Neural cell (in vitro differentiated cells): ENCODE measurements at regions not wholly inside any gene's neighbourhood (a gene's known extent, or its start where the extent isn't known, plus 50 kb on each side); places are given as distances from the start of the nearest gene placed in this dataset.

Experiments
- H2AFZ ChIP-seq: fragments of 200-600, 300-800 bp; sonication (generic), shearing (Covaris generic); 2 replicates; pipeline ENCODE4 v1.6.0; 2014; ENCODE audit warnings: low read depth, mild to moderate bottlenecking, antibody characterized with exemption, low read length, moderate library complexity
- H3F3A ChIP-seq: fragments of 200-600 bp; shearing (Covaris generic); 2 replicates; pipeline ENCODE4 v1.6.1; 2016; ENCODE audit warnings: mild to moderate bottlenecking, moderate library complexity, mixed read lengths, antibody characterized with exemption, low read length; ENCODE audit not compliant: insufficient read depth, poor library complexity, severe bottlenecking
- H3K27ac ChIP-seq: fragments of 200-600, 300-800 bp; sonication (generic), shearing (Covaris generic); 2 replicates; pipeline ENCODE4 v1.5.1; 2014; ENCODE audit warnings: mild to moderate bottlenecking, low read length, moderate library complexity
- H3K27me3 ChIP-seq: fragments of 300-800, 200-600 bp; sonication (generic), shearing (Covaris generic); 2 replicates; pipeline ENCODE4 v1.6.0; 2014; ENCODE audit warnings: mild to moderate bottlenecking, low read depth, low read length, moderate library complexity; ENCODE audit not compliant: insufficient read depth
- H3K36me3 ChIP-seq: fragments of 300-800, 200-600 bp; sonication (generic), shearing (Covaris generic); 2 replicates; pipeline ENCODE4 v1.5.1; 2014; ENCODE audit warnings: mild to moderate bottlenecking, antibody characterized with exemption, low read length, moderate library complexity; ENCODE audit not compliant: insufficient read depth
- H3K4me2 ChIP-seq: fragments of 300-800, 200-600 bp; sonication (generic), shearing (Covaris generic); 2 replicates; pipeline ENCODE4 v1.6.0; 2014; ENCODE audit warnings: mild to moderate bottlenecking, low read length
- H3K4me3 ChIP-seq: fragments of 300-800, 200-600 bp; sonication (generic), shearing (Covaris generic); 2 replicates; pipeline ENCODE4 v1.5.1; 2014; ENCODE audit warnings: mild to moderate bottlenecking, low read length, moderate library complexity
- H3K79me2 ChIP-seq: fragments of 200-600 bp; shearing (Covaris generic); replicated peaks from 2 replicates; pipeline ENCODE4 v1.6.0; 2014; ENCODE audit warnings: mild to moderate bottlenecking, low read length, moderate library complexity; ENCODE audit not compliant: insufficient read depth
- H3K9ac ChIP-seq: fragments of 300-800, 200-600 bp; sonication (generic), shearing (Covaris generic); 2 replicates; pipeline ENCODE4 v1.6.1; 2016; ENCODE audit warnings: mild to moderate bottlenecking, low read length, mixed read lengths
- H3K9me2 ChIP-seq: fragments of 200-600 bp; shearing (Covaris generic); 2 replicates; pipeline ENCODE4 v1.6.1; 2016; ENCODE audit warnings: mild to moderate bottlenecking, low read length, mixed read lengths; ENCODE audit not compliant: insufficient read depth
- H3K9me3 ChIP-seq: fragments of 200-600, 300-800 bp; sonication (generic), shearing (Covaris generic); 2 replicates; pipeline ENCODE4 v1.6.1; 2016; ENCODE audit warnings: mild to moderate bottlenecking, mixed run types, low read length, moderate library complexity, mixed read lengths
- H4K20me1 ChIP-seq: fragments of 200-600 bp; shearing (Covaris generic); 2 replicates; pipeline ENCODE4 v1.6.1; 2016; ENCODE audit warnings: mild to moderate bottlenecking, mixed run types; ENCODE audit not compliant: insufficient read depth
- CTCF ChIP-seq: fragments of 450-650 bp; IDR thresholded peaks from 2 replicates; pipeline ENCODE4 v1.5.1; 2014; ENCODE audit warnings: antibody characterized with exemption, mild to moderate bottlenecking, moderate library complexity; ENCODE audit not compliant: poor library complexity, severe bottlenecking
- EP300 ChIP-seq: fragments of 450-650 bp; conservative IDR thresholded peaks from 2 replicates; pipeline ENCODE4 v1.6.1; 2014; ENCODE audit warnings: antibody characterized with exemption, mild to moderate bottlenecking, moderate library complexity; ENCODE audit not compliant: poor library complexity, severe bottlenecking
- EZH2 ChIP-seq: fragments of 200-600, 300-800 bp; shearing (Covaris generic), sonication (generic); IDR thresholded peaks from 2 replicates; pipeline ENCODE4 v1.6.1; 2014; ENCODE audit warnings: antibody characterized with exemption, low read length, borderline replicate concordance, mild to moderate bottlenecking; ENCODE audit not compliant: insufficient read depth, poor library complexity, severe bottlenecking
- MXI1 ChIP-seq: fragments of 450-650 bp; conservative IDR thresholded peaks from 2 replicates; pipeline ENCODE4 v1.6.1; 2014; ENCODE audit warnings: antibody characterized with exemption, mild to moderate bottlenecking; ENCODE audit not compliant: poor library complexity, severe bottlenecking
- POLR2AphosphoS5 ChIP-seq: IDR thresholded peaks from 2 replicates; pipeline ENCODE4 v1.6.1; 2012
- RAD21 ChIP-seq: fragments of 450-650 bp; conservative IDR thresholded peaks from 2 replicates; pipeline ENCODE4 v1.6.1; 2014; ENCODE audit warnings: antibody characterized with exemption, mild to moderate bottlenecking, moderate library complexity
- REST ChIP-seq: IDR thresholded peaks from 2 replicates; pipeline ENCODE4 v1.6.1; 2012; ENCODE audit warnings: borderline replicate concordance
- SMC3 ChIP-seq: fragments of 450-650 bp; conservative IDR thresholded peaks from 2 replicates; pipeline ENCODE4 v1.6.1; 2014; ENCODE audit warnings: antibody characterized with exemption, mild to moderate bottlenecking, moderate library complexity; ENCODE audit not compliant: poor library complexity
- TAF1 ChIP-seq: IDR thresholded peaks from 2 replicates; pipeline ENCODE4 v1.6.1; 2012; ENCODE audit warnings: low read depth

DNA sequence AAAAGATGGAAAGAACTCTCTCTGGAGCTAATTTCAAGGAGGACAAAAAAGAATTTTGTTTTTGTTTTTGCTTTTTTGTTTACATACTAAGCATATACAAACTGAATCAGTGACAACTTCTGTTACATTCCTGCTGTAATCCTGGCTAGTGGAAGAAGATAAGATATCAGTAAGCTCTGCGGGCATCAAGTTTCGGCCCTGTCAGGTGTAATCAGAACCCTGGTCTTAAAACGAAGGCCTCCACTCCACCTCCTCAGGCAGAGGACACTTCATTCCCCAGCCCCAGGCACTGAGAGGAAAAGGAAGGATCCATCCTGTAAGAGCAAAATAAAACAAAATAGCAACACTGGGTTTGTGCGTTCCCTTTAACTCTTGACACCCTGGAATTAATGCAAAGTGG lies 88.9 kb upstream of the ARHGAP29 start:
- no peak overlapping the region for H3K4me2 ChIP-seq
- no peaks in the 10 kb centered on the region for H3K27me3 ChIP-seq
- no peak overlapping the region for H2AFZ ChIP-seq
- no peak overlapping the region for H3K4me3 ChIP-seq
- H3K36me3 ChIP-seq: no peaks in the 10 kb centered on the region
- H3K9ac ChIP-seq: no peak overlapping the region
- TF ChIP-seq MXI1 (no peak), SMC3 (no peak), EP300 (no peak), CTCF (no peak), REST (no peak), POLR2AphosphoS5 (no peak), EZH2 (no peak), RAD21 (no peak), TAF1 (no peak)
- H3K27ac ChIP-seq: no peak overlapping the region
- no peaks in the 10 kb centered on the region for H3K79me2 ChIP-seq
- no peaks in the 10 kb centered on the region for H3K9me2 ChIP-seq
- H3F3A ChIP-seq: no peaks in the 10 kb centered on the region
- H3K9me3 ChIP-seq: no peaks in the 10 kb centered on the region
- H4K20me1 ChIP-seq: no peaks in the 10 kb centered on the region

GRCh38 chr1:94325377-94326302 lies 88.3 kb upstream of the ARHGAP29 start:
- Histone ChIP-seq H4K20me1 (no peaks in the 10 kb centered on the region), H3K79me2 (no peaks in the 10 kb centered on the region), H3K4me3 (no peak overlapping the region), H3K9ac (no peak overlapping the region), H3K9me3 (no peaks in the 10 kb centered on the region), H3K4me2 (no peak overlapping the region), H2AFZ (no peak overlapping the region), H3K27ac (no peak overlapping the region), H3K36me3 (no peaks in the 10 kb centered on the region), H3F3A (no peaks in the 10 kb centered on the region), H3K27me3 (no peaks in the 10 kb centered on the region), H3K9me2 (no peaks in the 10 kb centered on the region)
- TF ChIP-seq EP300 (no peak), SMC3 (no peak)
